GM18870 (cell line): ENCODE measurements at regions not wholly inside any gene's neighbourhood (a gene's known extent, or its start where the extent isn't known, plus 50 kb on each side); places are given as distances from the start of the nearest gene placed in this dataset.
"Not testable (repeated sequence)": the region's sequence is repeated elsewhere in the genome, so short reads cannot be mapped to it uniquely, and the experiment has no call there.

ENCODE experiments used
- ATAC-seq: cut with Tn5 transposase; IDR thresholded peaks from one replicate; pipeline ENCODE4 v1.9.1; 2021; ENCODE audit warnings: moderate library complexity; ENCODE audit not compliant: unreplicated experiment

DNA sequence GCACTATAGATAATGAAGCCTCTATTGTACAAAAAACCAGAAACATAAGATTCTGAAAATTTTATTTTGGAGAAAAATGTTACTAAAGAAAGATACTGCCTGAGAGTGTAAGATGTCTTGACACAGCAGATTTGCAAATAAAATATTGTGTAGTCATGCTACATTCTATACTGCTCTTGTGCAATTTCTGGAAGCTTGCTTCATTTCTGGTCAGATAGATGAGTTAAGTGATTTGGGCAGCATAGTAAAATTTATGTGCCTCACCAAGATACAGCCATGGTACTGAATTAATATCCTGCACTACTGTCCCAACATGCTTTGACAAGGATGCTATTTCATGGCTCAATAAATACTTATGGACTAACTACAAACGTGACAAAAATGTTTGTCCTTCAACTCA lies 55.1 kb upstream of the STARD13 start:
- ATAC-seq: no peak

DNA sequence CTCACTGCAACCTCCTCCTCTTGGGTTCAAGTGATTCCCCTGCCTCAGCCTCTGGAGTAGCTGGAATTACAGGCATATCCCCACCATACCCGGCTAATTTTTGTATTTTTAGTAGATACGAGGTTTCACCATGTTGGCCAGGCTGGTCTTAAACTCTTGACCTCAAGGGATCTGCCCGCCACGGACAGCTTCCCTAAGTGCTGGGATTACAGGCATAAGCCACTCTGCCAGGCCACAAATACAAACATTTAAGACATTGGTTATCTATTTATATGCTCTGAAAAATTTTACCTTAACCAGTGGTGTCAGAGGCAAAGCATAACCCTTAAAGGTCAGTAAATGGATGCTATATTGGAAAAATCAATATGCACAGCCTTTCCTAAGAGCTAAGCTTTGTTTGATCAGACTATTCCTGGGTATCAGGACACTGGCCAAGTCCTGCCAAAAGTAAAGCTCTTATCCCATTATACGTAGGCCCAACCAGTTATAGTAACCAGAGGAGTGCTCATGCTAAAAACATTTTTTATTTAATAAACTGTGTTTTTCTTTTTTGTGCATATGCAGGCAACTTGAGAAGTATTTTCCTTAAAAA lies 56.4 kb upstream of the STARD13 start:
- ATAC-seq: no peak

DNA sequence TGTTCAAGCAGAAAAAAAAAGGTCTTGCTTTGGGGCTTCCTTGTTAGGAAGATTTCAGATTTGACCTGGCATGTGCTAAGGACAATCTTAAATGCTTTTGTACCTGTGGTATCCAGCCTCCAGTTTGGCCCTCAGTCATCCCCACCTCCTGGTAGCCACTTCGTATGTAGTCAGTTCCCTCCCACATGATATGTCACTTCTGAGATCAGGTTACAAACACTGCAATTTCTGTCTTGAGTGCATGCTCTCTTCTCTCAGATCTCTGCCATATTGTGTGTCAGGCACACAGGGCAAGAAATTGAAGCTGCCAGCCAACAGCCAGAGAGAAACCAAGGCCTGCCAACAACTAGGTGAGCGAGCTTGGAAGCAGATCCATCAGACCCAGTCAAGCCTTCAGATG lies 60.3 kb upstream of the STARD13 start:
- no peak for ATAC-seq

DNA sequence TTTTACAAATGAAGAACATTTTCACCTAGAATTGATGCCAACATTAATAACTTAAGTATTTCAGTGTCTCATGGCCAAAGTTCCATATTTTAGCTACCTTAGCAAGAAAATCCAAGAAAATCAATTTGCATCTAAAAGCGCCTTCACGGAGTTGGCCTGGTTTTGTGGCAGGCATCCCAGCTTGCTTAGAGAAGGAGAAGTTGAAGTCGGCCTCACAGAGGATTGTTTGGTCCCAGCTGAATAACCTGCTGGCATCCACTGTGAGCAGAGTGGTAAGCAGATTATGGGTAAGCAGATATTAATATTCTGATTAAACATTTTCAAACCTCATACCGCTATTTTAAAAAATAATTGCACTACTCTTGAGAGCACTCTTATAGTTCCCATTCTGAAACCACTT lies 62.3 kb upstream of the STARD13 start:
- no peak for ATAC-seq

DNA sequence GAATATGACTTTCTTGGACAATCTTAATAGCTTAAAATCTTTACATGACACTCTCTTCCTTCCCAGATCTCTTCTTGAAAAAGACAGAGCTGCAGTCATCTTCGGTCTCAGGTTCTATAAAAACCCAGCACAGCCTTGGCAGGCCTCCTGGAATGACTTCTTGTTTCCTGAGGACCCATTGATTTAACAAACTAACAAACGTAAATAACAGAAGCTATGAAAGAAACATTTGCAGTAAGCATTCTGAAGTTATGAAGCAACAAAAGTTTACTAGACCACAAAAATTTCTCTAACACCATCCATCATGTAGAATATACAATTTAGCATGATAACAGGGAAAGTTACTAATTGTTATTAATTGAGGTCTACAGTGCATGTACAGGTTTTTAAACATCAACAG lies 62.8 kb upstream of the STARD13 start:
- no peak for ATAC-seq

DNA sequence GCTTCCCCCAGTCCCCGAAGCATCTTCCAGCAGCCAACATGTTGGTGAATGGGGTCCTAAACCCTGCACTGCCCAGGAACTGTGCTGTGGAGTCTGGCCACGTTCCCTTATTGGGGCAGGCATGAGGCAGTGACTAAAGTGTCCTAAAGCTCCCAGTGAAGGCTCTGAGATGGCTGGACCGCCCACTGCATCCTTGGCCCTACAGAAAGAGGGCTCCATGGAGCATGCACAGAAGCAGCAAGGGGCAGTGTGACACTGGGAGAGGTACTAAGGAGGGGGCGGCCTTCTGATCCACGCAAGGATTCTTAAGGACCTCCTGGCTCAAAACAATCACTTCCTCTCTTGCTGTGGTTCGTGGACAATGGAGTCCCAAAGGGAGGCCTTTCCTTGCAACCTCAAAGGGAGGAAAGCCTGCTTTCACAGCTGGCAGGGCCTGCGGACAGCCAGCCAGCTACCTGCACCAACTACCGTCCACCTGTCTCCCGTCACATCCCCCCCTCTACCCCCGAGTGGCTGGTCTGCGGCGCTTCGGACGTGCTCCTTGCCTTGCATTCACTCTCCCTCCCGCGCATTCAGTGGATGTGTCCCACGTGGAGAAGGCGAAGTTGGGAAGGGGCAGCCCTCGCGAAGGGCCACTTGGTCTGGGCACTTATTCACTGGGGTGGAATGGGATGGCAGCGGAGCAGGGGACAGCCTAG lies 63.9 kb upstream of the STARD13 start:
- ATAC-seq: no peak

DNA sequence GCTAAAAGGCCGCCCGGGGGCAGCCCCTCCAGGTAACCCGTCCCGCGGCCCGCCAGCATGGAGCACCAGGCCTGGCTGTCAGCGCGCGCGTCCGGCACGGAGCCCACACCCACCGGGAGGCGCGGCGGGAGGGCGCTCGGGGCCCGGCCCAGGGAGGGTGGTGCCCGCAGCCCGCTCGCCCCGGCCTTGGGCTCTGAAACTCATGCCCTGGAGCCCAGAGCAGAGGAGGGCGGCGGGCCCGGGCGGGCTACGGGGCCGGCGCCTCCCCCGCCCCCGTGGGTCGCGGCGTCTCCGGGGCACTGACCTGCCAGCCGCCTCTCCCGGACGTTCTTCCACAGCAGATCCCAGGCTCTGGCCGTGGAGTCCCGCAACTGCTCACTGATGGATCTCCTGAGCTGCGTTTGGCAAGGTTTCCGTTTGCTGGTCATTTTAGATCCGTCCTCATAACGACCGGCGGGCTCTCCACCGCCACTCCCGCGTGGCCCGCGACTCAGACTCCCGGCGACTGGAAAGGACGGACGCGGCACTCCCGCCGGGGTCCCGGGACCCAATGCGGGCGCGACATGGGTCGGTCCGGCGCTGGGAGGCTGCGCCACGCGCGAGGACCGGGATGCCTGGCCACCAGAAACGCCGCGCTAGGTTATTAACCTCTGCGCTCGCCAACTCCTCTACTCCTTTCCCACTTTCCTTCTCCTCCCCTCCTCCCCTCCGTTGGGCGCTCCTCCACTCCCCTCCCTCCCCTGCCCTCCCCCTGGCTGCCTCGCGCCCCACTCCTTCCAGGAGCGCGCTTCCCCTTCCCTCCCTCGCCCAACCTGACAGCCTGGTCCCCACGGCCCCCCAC lies 64.7 kb upstream of the STARD13 start:
- ATAC-seq: no peak

DNA sequence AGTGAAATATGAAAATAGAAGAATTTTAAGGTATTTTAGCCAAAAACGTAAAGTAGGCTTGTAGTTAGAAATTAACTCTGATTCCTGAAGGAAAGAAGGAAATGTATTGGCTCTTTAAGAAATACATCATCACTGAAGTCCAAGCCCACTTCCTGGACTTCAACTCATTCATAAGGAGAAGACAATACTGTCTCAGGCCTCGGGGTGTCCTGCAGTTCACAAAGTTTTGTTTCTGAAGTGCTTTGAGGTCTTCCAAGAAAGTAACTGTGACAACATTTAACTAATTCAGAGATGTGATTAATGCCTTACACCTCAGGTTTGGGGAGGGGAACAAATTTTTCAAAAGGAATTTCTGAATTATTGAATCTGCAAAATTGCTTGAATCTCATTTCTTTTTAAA lies 65.8 kb upstream of the STARD13 start:
- no peak for ATAC-seq

DNA sequence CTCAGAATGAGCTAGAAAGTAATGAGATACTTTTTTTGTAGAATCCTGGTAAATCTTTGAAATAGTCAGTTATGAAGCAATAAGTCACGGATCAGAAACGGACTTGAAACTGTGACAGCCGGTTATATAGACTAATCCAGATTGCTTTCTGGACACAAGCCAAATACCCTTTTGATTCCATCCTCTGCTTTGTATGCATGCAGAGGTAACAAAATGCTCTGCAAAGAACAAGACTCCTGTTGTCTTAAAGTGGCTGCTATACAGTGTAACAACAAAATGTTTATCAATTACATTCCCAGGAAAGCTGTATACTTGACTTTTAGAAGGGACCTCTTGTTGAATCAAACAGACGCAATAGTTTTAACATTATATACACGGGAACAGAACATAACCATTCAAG lies 66.5 kb upstream of the STARD13 start:
- no peak for ATAC-seq

DNA sequence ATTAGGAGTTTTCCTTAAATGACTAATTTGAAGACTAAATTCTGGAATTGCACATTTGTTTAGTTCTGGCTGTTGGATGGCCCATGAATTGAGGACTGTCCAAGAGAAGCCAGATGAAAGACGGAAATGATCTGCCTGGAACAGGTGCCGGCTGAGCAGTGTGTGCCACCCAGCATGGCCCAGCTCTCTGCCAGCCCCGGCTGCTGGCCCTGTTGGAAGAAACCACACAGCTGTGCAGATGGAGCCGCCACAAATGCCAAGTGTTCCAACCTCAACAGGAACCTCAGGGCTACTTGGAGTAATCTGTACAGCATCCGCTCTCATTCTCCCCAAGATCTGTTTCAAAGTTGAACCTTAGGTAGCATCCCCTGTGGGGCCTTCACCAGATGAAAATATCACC lies 67.0 kb upstream of the STARD13 start:
- ATAC-seq: no peak

DNA sequence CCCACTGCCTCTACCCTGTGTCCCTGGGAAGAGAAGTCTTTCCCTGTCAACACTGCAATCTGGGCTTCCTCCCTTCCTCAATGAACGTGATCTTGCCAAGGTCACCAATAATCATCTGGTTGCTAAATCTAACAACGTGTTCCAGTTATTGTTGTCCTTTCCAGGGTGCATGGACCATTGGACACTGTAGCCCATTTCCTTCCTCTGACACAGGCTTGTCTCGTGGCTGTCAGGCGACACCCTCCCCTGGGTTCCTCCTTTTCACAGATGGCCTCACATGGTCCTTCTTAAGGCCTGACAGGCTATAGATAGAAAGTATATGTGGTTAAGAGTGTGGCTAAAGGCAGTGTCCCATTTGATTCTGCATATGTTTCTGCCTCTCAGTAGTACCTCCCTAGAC lies 67.7 kb upstream of the STARD13 start:
- peak; percentile 57 for ATAC-seq

DNA sequence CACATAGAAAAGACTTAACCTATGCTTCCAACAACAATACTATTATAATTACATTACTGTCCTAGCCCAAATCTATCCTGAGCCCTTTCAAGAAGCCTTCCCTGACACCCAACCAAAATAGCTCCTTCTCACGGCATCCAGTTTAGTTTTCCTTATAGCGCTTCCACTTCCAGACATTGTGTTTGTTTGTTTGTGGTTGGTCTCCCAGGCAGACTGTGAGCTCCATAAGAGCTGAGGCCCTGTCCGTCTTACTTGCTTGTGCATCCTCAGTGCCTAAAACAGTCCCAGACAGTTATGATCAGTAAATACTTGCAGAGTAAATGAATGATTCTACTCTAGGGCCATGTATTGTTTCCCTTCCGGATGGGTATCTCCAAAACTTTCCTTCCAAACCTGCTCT lies 68.1 kb upstream of the STARD13 start:
- ATAC-seq: no peak

DNA sequence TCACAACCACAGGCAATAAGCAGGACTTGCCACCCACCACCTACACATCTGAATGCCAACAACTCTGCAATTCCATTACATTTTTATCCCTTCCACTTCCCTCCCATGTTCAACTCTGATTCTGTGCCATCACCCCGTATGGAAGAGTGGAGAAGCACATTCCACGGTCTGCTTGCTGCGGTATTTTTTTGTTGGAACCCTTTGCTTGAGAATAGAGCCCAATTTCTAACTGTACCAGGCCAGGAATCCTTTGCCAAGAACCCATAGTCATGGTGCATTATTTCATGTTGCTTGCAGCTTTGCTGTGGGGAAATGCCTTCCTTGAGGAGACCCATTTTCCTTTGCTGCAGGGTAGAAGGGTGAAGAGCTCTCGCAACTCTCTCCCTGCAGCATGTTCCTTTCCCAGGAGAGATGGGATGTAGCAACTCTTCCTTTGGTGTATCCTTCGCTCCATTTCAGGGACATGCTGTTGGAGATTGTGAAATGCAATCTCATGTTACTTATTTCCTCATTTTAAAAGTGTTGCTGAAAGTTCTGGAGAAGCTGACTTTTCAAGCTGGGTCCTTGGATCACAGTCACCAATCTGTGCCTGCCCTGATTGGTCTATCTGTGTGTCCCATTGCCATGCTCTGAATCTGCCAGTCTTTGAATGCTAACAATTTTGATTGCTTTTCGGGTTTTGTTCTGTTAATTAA lies 69.8 kb upstream of the STARD13 start:
- ATAC-seq: no peak

DNA sequence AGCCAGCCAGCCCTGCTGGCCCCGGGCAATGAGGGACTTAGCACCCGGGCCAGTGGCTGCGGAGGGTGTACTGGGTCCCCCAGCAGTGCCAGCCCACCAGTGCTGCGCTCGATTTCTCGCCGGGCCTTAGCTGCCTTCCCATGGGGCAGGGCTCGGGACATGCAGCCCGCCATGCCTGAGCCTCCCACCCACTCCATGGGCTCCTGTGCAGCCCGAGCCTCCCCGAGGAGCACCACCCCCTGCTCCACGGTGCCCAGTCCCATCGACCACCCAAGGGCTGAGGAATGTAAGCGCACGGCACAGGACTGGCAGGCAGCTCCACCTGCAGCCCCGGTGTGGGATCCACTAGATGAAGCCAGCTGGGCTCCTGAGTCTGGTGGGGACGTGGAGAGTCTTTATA lies 72.5 kb upstream of the STARD13 start:
- ATAC-seq: not testable (repeated sequence)

DNA sequence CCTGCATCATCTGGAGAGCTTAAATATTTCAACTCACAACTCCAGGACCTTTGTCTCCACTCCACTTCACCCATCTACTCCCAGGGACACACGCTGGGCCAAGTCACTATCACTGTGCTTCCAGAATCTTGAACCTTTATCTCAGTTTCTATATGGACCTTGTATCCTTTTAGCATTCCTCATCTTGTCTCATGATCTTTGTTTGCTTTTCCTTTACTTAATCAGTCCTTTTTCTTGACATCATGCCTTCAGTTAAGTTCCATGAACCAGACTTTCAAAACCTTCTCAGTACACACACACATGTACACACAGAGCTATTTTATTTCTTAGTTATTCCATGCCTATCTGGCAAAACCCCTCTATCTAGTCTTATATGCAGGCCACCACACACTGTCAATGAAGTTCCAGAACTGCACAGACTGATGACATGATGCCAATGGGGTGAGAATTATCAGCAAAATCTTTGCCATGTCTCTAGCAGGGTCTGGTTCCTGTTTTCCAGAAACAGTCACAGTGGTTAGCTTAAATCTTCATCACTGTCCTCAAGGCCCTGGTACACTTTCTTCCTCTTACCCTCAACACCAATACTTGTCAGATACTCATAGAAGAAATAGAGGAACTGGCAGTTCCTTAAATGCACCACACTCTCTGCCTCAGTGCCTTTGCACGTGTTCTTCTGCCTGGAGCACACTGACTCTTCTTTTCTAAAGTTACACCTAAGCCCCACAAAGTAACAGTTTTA lies 77.6 kb upstream of the STARD13 start:
- ATAC-seq: no peak

DNA sequence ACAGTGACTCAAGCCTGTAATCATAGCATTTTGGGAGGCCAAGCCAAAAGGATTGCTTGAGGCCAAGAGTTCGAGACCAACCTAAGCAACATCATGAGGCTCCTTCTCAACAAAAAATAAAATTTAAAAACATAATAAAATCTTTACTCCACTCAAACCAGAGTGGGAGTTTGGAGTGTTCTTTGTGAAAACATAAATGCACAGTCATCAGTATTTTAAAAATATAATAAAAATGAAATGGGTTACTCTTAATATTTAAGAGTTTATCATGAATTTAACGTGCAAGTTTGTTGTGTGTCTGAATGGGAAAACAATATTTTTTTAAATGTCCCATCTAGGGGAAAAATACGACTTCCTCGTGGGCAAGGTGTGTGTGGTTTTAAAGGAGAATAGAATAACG lies 78.6 kb upstream of the STARD13 start:
- ATAC-seq: no peak

DNA sequence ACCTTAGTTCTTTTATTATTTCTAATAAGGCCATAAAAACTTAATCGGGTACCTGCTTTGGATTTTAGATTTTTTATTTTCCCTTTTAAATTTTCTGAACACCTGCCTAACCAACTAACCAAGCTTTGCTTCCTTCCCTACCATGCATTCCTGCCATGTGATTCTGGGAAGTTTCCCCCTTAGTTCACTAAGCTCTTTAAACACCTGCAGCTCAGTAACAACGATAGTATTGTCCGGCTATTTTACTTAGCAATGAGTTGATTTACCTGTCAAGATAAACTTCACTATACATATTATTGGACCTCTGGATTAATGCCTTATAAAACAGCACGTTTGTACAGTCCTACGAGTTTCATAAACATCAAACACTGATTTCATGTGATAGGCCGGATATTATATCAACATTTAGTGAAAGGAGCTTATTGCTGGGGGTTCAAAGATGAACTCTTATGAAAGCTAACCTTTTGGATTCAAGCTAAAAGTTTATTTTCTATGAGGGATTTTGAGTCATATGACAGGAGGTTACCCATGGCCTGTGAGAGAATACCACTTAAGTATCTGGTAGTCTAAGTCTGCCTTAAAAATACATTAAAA lies 81.0 kb upstream of the STARD13 start:
- ATAC-seq: no peak

DNA sequence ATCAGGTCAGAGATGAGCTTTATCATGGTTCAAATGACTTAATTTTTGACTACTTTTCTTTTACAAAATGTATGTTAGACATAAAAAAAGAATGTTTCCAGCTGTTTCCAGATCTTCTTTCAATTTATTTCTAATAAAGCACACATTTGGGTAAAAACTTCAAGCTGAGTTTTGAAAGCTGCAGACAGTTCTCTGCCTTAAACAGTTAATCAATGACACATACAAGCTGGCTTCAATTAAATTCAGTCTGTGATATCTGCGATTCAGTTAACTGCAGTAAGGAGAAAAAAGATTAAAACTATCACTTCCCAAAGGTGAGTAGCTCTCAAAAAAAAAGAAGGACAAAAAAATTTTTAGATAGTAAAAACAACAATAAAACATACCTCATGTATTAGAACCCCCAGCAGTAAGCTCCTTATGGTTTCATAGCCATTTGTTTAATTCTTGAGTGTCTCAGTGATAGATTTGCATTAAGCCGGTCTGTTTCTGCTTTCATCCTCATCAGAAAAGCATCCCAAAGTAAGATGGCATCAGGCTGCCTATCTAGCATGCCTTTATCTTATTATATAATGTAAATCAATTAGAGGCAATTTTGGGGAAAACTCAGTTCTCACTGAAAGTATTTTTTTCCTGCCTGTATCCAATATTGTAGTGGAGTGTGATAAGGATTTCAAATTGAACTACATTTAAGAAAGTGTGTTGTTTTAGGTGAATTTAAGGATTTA lies 81.8 kb upstream of the STARD13 start:
- ATAC-seq: no peak

DNA sequence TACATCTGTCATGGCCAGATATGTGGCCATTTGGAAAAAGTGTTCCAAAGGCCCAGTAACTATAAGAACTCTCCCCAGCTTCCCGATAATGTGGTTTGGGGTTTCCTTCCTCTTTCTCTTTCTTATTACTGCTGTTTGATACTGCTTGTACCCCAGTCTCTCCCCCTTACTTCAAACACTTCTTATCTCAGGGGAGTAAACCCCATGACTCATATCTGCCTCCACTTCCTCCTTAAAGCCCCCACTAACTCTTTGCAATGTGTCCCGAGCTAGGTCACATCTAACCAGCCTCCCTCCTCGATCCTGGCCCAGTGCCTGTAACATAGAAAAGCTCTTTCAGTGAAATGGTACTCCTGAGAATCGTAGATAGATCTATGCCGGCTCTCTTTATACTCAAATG lies 82.4 kb upstream of the STARD13 start:
- peak; percentile 51 for ATAC-seq

DNA sequence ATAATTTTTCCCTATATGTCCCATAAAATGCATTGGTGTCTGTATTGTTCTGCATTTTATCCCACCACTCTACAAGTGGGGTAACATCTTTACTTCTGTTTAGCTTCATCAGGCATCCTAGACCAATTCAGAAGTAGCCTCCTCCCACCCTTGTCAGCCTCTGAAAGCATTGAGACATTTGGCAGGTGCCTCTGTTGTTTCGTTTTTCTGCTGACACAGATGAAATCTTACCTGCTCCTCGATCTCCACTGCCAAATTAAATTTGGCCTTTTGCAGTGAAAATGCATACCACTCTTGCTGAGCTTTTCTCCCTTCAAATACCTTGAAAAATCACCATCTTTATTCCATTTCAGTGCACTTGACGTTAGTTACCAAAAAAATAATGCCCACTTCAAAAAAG lies 83.5 kb upstream of the STARD13 start:
- ATAC-seq: no peak
